Activated T-helper 1 cell treated with Interleukin-2 at 50 U/mL for 16 hours (primary cell): ENCODE measurements at regions not wholly inside any gene's neighbourhood (a gene's known extent, or its start where the extent isn't known, plus 50 kb on each side); places are given as distances from the start of the nearest gene placed in this dataset.
"Not testable (repeated sequence)": the region's sequence is repeated elsewhere in the genome, so short reads cannot be mapped to it uniquely, and the experiment has no call there.

Source experiments
- DNase-seq: peaks from one replicate; pipeline ENCODE4 v3.0.0-alpha.2; 2020; ENCODE audit warnings: low read depth

GRCh38 chrX:124717537-124717936, 371.2 kb downstream of the SH2D1A start:
- no peak for DNase-seq

DNA sequence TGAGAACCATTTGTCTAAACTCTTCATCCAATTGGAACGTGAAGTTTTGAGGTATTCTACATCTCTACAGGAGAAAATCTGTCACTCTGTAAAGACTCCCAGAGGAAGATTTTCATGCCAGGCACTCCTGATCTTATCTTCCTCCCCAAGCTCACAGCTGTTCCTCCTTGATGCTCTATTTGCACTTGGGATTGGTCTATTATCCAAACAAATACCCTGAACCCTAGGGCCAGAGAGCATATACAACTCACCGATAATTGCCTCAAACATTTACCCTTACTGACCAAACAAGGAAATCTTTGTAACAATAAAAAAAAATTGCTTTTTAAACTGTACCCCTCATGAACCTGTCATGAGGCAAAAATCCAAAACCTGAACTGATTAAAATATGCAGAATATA, 372.7 kb downstream of the SH2D1A start:
- DNase-seq = no peak

DNA sequence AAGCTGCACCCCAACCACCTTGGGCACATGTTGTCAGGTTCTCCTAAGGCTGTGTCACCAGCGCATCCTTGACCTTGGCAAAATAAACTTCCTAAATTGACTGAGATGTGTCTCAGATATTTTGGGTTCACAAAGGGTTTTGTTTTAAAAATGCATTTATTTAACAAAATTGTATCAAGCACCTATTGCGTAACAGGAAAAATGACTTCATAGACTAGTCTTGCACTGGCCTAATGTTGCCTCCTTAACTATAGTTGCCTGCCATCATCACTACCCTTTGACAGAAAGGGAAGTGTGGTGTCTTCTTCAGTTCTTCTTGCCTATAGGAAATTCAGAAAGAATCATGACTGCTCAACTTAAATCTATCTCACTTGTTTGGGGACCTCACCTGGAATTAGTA, 374.2 kb downstream of the SH2D1A start:
- no peak for DNase-seq

- DNase-seq = no peak
Observed at GRCh38 chrX:124725502-124725901, 379.1 kb downstream of the SH2D1A start.

GRCh38 chrX:124726292-124726691, 379.9 kb downstream of the SH2D1A start:
- no peak for DNase-seq

- DNase-seq = no peak
Observed at GRCh38 chrX:124726881-124727280, 380.5 kb downstream of the SH2D1A start.

DNA sequence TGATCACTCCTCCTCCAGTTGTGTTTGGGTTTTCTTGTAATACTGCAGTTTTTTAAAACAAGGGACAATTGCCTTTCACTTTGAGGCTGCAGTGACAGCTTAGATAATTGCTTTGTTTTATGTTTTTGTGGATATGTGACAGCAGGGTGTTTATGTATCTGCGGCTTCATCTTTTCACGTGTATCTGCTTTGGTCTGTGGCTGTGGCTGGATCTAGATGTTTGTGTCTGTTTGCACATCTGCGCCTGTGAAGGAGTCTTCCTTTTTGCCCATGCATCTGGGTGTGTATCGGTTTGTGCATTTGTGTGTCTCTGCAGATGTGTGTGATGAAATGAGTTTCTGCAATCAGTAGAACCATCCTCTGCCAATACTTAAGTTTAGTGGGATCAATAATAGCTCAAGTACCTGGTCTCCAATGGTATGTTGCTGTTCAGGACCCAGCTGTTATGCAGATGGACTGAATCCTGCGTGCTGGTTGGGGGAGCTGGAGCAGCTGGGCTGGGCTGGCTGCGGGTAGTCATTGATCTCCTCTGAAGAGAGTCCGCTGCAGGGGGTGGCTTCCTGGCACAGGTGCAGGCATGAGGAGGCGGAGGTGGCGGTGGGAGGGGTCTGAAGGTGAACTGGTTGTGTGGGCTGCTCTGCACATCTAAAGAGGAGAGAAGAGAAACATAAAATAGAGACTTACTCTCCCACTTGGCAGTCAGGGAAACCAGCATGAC, 390.3 kb downstream of the SH2D1A start:
- DNase-seq = peak; percentile 30

GRCh38 chrX:124737771-124738170, 391.4 kb downstream of the SH2D1A start:
- DNase-seq = no peak

- DNase-seq = no peak
Observed at GRCh38 chrX:124747295-124747694, 400.9 kb downstream of the SH2D1A start.

DNA sequence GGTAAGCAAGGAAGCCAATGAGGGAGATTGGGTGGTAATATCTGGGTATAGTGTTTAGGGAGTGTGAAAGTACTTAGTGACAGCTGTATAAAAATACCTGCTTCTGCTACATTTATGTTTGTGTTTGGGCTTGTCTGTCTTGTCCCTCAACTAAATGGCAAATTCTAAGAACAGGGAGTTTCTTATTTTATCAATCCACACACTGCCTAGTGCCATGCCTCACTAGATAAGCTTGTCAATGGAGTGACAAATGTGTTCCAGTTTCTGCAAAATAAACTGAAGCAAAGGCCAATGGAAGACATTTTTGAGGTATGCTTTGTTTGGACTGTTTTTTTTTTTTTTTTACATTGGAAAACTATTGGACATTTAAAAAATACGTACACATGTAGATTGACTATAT, 418.0 kb downstream of the SH2D1A start:
- DNase-seq = no peak

DNA sequence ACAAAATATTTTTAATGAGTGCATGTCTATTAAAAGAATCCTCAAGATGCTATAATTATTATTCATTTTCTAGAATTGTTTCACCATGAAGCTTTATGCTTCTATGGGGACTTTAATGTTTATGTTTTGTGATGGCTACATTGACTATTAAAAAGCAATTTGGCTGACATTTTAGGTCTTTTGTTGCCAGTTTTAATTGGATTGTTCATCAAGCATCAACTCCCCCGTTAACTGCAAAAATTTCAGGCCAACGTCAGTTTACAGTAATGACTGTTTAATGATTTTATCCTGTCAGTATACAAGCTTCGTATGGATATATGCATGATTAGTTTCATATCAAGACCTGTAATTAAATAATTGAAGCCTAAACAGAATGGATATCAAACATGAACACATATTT, 422.8 kb downstream of the SH2D1A start:
- DNase-seq = no peak

DNA sequence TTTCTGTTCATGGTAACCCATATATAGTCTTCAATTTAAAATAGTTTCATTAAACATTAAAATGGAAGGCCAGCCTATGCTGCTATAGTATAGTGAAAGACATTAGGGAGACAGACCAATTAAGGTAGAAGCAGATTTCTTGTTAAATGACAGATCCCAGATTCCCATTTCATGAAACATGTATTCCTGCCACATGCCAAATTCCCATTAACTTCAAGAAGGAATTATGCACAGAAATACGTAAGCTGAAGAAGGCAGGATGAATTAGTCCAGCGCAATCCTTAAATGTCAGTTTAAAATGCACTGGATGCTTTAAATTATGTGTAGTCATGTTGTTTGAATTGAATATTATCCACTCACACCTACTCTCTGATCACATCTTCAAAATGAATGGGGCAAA, 424.9 kb downstream of the SH2D1A start:
- DNase-seq = no peak

- not testable (repeated sequence) for DNase-seq
Observed at GRCh38 chrX:124788253-124788652, 441.9 kb downstream of the SH2D1A start.

DNA sequence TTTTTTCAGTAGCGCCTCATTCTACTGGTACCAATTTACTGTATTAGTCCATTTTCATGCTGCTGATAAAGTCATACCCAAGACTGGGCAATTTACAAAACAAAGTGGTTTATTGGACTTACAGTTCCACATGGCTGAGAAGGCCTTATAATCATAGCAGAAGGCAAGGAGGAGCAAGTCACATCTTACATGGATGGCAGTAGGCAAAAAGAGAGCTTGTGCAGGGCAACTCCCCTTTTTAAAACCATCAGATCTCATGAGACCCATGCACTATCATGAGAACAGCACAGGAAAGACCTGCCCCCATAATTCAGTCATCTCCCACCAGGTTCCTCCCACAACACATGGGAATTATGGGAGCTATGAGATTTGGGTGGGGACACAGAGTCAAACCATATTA, 443.5 kb downstream of the SH2D1A start:
- not testable (repeated sequence) for DNase-seq

DNA sequence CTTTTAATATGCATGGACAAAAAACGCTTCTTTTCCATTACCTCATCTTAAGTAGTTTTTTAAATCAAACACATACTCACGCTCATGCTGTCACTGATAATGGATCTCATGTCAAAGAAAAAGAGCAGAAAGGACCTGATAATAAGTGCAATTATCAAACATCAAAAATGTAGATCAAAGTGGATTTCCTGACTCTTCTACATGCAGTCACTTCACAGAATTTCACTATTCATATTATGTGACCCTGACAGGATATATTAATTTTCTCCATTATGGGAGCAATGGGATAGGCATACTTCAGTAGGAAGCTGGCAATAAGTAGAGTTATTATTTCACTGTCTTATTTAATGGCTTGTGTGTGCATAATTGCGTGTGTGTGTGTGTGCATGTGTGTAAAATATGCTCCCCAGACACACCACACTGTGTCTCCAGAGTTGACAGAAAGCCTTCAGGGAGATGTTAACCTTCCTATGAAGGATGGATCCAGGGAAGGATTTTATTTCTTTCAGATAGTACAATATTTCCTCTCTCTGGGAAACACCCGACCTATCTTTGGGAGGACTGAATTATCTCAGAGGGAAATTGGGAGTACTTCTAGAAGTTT, 445.2 kb downstream of the SH2D1A start:
- no peak for DNase-seq

DNA sequence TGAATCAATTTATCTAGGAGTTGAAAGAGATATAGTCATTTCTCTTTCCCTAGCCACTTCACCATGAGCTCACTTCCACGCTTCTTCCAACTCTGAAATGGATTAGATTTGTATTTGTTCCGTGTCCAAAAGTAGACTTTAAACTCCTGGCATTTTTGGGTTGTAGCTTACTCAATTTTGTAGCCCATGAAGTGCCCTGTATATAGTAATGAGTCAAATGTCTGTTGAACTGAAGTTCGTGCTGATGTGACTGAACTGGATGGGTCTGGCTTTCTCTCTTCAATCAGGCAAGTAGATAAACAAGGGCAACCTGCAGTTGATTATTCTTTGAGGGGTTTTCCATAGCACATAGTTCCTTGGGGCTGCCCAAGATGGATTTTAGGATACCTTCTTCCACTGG, 450.6 kb downstream of the SH2D1A start:
- no peak for DNase-seq

GRCh38 chrX:124804962-124805361, 458.6 kb downstream of the SH2D1A start:
- DNase-seq = no peak

DNA sequence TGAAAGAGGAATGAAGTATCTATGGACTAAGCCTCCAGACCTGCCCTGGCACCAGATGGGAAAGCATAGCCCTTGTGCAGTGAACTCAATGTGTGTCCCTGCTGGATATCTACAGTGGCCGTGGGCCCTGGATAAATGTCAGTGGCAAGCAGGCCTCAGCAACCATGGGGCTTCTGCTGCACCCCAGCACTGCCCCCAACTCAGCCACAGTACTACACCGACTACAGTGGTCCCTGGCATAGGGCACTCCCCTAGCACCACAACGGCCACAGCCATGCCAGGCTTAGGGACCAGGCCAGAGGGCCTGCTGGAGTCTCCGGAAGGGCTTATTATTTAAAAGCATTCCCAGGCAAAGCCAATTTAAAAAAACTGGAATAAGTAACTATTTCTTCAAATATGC, 459.1 kb downstream of the SH2D1A start:
- DNase-seq = no peak

GRCh38 chrX:124814106-124814505, 467.7 kb downstream of the SH2D1A start:
- no peak for DNase-seq

GRCh38 chrX:124818033-124818432, 471.7 kb downstream of the SH2D1A start:
- no peak for DNase-seq

DNA sequence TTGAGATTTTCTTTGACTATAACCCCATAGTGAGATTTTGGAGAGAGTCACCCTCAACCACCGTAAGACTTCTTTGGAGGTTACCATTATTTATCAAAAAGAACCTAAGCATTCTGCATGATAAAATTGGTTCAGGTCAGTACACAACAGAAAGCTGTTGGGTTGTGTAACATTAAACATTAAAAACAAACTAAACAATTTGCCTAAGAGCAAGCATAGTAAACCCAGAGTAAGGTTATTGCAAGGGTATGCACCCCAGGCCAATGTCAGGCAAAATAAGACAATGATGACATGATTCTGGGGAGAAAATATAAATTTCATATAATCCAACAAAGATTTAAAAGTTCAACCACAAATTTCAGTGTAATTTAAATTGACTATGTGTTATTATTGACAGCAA, 472.4 kb downstream of the SH2D1A start:
- DNase-seq = no peak

GRCh38 chrX:124820738-124821137, 474.4 kb downstream of the SH2D1A start:
- no peak for DNase-seq

DNA sequence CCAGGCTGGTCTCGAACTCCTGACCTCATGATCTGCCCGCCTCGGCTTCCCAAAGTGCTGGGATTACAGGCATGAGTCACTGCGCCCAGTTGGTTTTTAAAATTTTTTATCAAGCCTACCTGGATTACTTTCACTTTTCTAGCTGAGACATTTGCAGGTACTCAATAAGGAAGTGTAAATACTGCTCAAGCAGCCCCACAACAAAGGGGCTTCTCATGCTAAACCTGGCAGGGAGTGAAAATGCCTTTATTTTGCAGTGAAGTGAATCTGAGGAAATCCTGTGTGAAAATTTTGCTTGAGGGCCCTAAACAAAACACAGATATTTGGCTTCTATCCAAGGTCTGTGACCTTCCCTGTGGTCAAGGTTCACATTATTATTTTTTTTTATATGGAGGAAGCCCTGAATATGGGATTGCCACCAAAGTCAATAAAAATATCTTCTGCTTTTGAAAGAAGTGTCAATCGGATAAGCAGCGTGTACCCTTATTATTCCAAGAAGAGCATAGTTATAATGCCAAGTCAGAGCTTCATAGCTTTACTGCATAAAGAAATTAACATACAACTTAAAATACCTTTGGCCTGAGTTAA, 481.0 kb downstream of the SH2D1A start:
- DNase-seq = no peak

DNA sequence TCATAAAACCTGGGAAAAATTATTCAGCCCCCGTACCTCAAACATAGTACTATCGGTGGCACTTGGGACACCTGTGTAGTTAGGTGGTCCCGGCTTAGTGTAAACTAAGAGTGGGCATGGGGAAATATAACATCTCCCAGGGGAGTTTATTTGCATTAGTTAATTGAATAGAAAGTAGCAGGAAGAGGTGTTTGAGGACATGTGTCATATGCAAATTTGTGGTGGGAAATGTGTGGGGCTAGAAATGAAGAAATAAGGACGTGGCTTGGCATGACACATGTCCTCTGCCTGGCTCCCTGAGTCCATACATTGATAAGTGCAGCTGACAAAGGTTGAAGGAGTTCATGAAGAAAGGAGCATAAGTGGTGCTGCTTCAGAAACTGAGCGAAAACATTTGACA, 483.6 kb downstream of the SH2D1A start:
- no peak for DNase-seq
